Breast epithelium (tissue), 4 donors: ENCODE measurements at regions not wholly inside any gene's neighbourhood (a gene's known extent, or its start where the extent isn't known, plus 50 kb on each side); places are given as distances from the start of the nearest gene placed in this dataset.
A peak's percentile ranks its signal among the peaks of the same experiment; 100 is the strongest.

Experiments used
- DNase-seq, 2 donors: peaks; one replicate each; pipeline ENCODE4 v3.0.0-alpha.2; 2019; ENCODE audit warnings: low spot score in 2 of 2
- H3K27ac ChIP-seq, 2 donors: fragments of 200-600 bp; sonication (generic) in 1 of 2; one replicate each; pipeline ENCODE4 v1.5.1; 2016 to 2019; ENCODE audit warnings: mild to moderate bottlenecking in 1 of 2
- H3K27me3 ChIP-seq, 2 donors: fragments of 200-600 bp; sonication (generic) in 1 of 2; one replicate each; pipeline versions ENCODE4 v1.5.1 to v1.6.0; 2017 to 2019; ENCODE audit warnings: control low read depth in 1 of 2, mild to moderate bottlenecking in 1 of 2
- H3K36me3 ChIP-seq: fragments of 200-600 bp; one replicate; pipeline ENCODE4 v1.5.1; 2019
- H3K4me1 ChIP-seq, 2 donors: fragments of 200-600 bp; sonication (generic); one replicate each; pipeline ENCODE4 v1.5.1; 2016 to 2019; ENCODE audit warnings: control low read depth in 1 of 2
- H3K4me3 ChIP-seq, 3 donors: fragments of 200-600 bp; sonication (generic); 1 replicate in 2 of 3; 2 replicates in 1 of 3; pipeline ENCODE4 v1.5.1; 2016 to 2019; ENCODE audit warnings: mild to moderate bottlenecking in 3 of 3, moderate library complexity in 2 of 3
- H3K9me3 ChIP-seq, 2 donors: fragments of 200-600 bp; sonication (generic) in 1 of 2; one replicate each; pipeline ENCODE4 v1.5.1; 2016 to 2019; ENCODE audit warnings: control low read depth in 1 of 2
- POLR2A ChIP-seq: fragments of 450-650 bp; IDR thresholded peaks from one replicate; pipeline ENCODE4 v1.6.1; 2016; ENCODE audit warnings: antibody characterized with exemption, mild to moderate bottlenecking, moderate library complexity
- POLR2AphosphoS5 ChIP-seq, 3 donors: sonication (generic); formaldehyde crosslinking; IDR thresholded peaks; one replicate each; pipeline ENCODE4 v1.6.1; 2017; ENCODE audit warnings: antibody characterized with exemption in 3 of 3
- intact Hi-C: fragments of 100-400 bp; cut with DNase I; formaldehyde crosslinking; loops from one replicate; pipeline ENCODE4 v1.15.1; 2023; ENCODE audit warnings: low total_unique reads
- TF ChIP-seq, protein P1 (sequence below), 3 donors: fragments of 450-650 bp; IDR thresholded peaks; one replicate each; pipeline ENCODE4 v1.5.1; 2016 to 2017; ENCODE audit warnings: antibody characterized with exemption in 3 of 3, mild to moderate bottlenecking in 3 of 3, moderate library complexity in 3 of 3

DNA sequence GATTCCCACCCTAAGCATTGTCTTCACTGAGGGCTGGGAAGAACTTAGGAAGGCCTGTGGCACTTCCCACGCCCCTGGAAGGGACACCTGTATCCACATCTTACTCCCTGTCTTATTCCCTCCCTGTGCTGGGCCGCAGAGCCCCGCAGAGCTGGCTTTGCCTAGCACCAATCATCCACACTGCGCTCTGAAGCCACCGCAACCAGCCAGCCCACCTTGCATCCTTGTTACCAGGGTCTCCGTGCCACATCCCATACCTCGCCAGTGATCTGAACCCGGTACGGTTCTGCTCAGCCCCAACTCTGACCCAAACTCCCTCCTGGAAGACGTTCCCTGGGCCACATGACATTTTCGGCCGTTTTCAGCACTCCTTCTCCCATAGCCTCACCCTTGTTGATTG, 101.4 kb upstream of the PITRM1 start:
- H3K9me3 ChIP-seq = no peaks in the 10 kb centered on the region
- intact Hi-C loops = no loop called here
- no peak overlapping the region for H3K4me3 ChIP-seq
- no peaks in the 10 kb centered on the region for H3K27me3 ChIP-seq
- no peak overlapping the region for H3K27ac ChIP-seq
- TF ChIP-seq, protein P1, sequence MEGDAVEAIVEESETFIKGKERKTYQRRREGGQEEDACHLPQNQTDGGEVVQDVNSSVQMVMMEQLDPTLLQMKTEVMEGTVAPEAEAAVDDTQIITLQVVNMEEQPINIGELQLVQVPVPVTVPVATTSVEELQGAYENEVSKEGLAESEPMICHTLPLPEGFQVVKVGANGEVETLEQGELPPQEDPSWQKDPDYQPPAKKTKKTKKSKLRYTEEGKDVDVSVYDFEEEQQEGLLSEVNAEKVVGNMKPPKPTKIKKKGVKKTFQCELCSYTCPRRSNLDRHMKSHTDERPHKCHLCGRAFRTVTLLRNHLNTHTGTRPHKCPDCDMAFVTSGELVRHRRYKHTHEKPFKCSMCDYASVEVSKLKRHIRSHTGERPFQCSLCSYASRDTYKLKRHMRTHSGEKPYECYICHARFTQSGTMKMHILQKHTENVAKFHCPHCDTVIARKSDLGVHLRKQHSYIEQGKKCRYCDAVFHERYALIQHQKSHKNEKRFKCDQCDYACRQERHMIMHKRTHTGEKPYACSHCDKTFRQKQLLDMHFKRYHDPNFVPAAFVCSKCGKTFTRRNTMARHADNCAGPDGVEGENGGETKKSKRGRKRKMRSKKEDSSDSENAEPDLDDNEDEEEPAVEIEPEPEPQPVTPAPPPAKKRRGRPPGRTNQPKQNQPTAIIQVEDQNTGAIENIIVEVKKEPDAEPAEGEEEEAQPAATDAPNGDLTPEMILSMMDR (IDR thresholded peaks at IDR 0.05) = no peak
- TF ChIP-seq POLR2AphosphoS5 (IDR thresholded peaks at IDR 0.05) = no peak
- no peak for TF ChIP-seq POLR2A
- H3K36me3 ChIP-seq = no peaks in the 10 kb centered on the region
- H3K4me1 ChIP-seq = no peaks in the 10 kb centered on the region
- DNase-seq = no peak

DNA sequence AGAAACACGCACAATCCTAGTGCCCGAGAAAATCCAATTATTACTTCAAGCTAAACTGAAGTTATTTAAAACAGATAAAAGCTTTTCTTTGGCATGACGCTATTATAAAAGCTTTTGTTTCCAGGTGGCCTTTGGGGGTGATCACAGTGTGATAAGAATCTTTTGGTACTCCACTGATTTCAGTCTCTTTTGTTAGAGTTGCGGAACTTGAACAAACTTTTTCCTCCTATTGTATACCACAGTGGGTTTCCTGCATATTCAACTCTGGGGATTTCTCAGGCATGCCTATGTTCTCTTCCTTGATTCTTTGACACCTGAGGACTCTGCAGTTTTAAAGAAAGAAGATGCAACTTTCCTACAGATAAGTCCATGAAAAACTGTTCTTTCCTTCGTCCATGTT, 99.7 kb upstream of the PITRM1 start:
- Histone ChIP-seq H3K36me3 (no peaks in the 10 kb centered on the region), H3K27me3 (no peaks in the 10 kb centered on the region), H3K9me3 (no peaks in the 10 kb centered on the region), H3K4me1 (no peaks in the 10 kb centered on the region), H3K4me3 (no peak overlapping the region), H3K27ac (no peak overlapping the region)
- intact Hi-C loops = no loop called here
- DNase-seq = no peak
- TF ChIP-seq POLR2AphosphoS5 (IDR thresholded peaks at IDR 0.05) (no peak), POLR2A (no peak)
- TF ChIP-seq, protein P1 (IDR thresholded peaks at IDR 0.05) = no peak

DNA sequence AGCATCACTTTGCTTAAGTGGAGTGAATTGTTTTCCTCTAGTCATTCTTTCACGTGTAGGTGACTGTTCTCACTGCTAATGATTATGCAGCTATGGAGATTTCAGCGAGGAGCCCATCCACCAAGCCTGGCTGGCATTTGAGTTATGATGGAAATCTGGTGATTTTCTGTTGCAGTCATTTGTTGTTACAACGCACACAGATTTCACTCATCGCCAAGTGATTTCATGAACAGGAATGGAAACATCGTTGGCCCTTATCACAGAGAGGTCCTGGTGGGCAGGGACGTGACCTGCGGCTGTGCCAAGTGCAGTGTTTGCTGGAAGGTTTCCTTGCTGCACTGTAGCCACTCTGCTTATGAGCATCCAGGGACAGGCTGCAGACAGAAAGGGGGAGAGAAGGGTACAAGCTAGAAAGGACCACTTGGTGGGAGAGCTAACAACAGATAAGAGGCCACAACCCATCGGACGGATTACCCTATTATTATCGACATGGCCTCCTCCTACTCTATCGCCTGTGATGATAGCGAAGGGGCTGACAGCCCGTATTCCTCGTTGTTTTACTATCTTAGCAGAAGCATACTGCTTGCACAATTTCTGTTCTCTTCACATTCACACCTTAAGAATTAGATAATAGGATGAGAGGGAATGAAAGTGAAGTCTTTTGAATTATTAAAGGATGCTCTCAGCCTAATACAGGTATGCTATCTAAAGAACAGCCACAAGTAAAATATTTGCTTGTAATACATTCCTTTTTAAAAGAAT, 99.0 kb upstream of the PITRM1 start:
- Histone ChIP-seq H3K27ac (peak overlapping the region in 1 of 2 donors; percentile 7), H3K27me3 (no peaks in the 10 kb centered on the region), H3K36me3 (no peaks in the 10 kb centered on the region), H3K4me3 (no peak overlapping the region), H3K4me1 (no peaks in the 10 kb centered on the region), H3K9me3 (no peaks in the 10 kb centered on the region)
- no peak for TF ChIP-seq POLR2AphosphoS5 (IDR thresholded peaks at IDR 0.05)
- TF ChIP-seq, protein P1 (IDR thresholded peaks at IDR 0.05) = no peak
- no peak for TF ChIP-seq POLR2A
- no peak for DNase-seq
- intact Hi-C loops = no loop called here

DNA sequence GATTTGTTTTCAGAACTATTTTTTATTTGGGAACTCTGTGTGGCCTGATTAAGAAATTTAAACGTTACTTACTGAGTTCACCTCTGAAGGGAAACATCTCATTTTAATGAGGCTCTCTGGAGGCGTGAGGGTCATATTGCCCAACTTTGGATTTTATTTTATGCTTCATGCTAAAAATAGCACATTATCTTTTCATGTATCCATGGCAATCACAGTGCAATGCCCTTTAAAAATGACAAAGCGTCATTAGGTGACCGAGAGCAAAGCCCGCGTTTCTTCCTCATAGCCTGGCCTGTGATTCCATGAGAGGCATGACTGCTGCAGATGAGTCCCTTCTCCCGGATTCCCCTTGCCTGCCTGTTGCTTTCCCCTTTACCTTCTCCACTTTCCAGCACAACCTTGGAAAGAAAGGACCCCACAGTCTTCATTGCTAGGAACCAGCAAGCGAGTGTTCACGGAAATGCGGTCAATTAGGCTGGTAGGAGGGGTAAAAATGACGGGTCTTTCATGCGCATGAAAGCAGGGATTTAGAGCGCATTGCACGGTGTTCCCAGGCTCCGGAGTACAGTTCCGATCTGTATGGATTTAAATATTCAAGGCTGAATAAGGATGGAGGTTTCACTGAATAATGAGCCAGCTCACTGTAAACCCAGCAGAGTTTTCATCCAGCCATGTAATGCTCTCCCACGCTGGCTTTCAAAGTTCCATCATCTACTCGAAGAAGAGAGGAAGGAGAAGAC, 98.2 kb upstream of the PITRM1 start:
- H3K4me3 ChIP-seq = no peak overlapping the region
- no peaks in the 10 kb centered on the region for H3K9me3 ChIP-seq
- intact Hi-C loops = no loop called here
- H3K4me1 ChIP-seq = no peaks in the 10 kb centered on the region
- no peak overlapping the region for H3K27ac ChIP-seq
- no peaks in the 10 kb centered on the region for H3K27me3 ChIP-seq
- TF ChIP-seq POLR2A (no peak), POLR2AphosphoS5 (IDR thresholded peaks at IDR 0.05) (no peak)
- TF ChIP-seq, protein P1 (IDR thresholded peaks at IDR 0.05) = no peak
- DNase-seq = no peak
- no peaks in the 10 kb centered on the region for H3K36me3 ChIP-seq

DNA sequence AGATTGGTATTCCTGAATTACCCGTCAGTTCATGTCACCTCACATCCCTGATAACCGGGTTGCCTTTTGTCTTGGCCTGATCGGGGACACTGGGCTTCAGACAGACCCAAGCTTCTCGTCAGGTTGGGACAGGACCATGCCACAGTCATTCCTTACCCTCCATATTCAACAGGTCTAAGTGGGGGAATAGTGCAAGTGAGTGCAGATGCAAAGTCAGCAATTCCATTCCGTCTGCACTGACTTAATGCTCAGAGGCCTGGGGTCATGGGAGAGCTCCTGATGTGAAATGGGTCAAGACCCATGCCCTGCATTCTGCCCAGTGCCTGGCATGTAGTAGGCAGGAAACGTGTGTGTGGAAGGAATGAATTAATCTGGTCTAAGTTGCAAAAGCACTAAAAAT, 95.4 kb upstream of the PITRM1 start:
- TF ChIP-seq POLR2AphosphoS5 (IDR thresholded peaks at IDR 0.05) (no peak), POLR2A (no peak)
- TF ChIP-seq, protein P1 (IDR thresholded peaks at IDR 0.05) = no peak
- intact Hi-C loops = no loop called here
- Histone ChIP-seq H3K4me1 (no peaks in the 10 kb centered on the region), H3K27ac (peak overlapping the region in 1 of 2 donors; percentile 7), H3K4me3 (no peak overlapping the region), H3K36me3 (no peaks in the 10 kb centered on the region), H3K27me3 (no peaks in the 10 kb centered on the region), H3K9me3 (no peaks in the 10 kb centered on the region)
- DNase-seq = no peak
